Activated CD4-positive, alpha-beta T cell treated with anti-CD3 and anti-CD28 coated beads, Interleukin-10, Interleukin-2, amounts not matched to agents 100 ng/mL and 50 ng/mL, durations not matched to agents 16 hours and 8 hours (primary cell): ENCODE measurements at regions not wholly inside any gene's neighbourhood (a gene's known extent, or its start where the extent isn't known, plus 50 kb on each side); places are given as distances from the start of the nearest gene placed in this dataset.
"Not testable (repeated sequence)": the region's sequence is repeated elsewhere in the genome, so short reads cannot be mapped to it uniquely, and the experiment has no call there.

Source experiments
- DNase-seq: peaks from one replicate; pipeline ENCODE4 v3.0.0-alpha.2; 2020

DNA sequence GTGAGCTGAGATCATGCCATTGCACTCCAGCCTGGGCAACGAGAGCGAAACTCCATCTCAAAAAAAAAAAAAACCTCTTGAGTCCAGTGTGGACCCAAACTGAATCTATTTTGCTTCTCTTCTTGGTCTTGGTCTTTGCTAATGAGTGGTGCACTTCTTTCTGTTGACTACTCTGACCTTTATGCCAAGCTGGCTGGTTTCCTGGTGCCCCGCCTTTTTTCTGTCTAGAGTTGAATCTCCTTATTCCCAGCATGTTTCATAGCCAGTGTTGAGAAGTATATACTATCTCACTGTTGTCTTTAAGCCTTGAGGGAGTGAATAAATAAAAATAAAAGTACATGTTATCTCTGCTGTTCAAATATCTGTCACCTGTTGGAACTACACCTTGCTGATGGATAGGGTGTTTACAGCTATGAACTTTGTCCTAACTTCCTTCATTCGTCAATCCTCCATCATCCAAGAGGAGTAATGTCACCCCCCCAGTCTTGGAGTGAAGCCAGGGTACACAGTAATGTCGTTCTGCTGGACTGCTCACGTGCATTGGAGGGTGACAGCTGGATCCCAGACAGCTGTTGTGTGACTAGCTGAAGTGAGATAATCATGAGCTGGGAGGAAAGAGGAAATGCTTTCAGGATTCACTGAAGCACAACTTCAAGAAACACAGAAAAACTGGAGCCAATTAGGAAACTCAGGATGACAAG is 99.3 kb upstream of the PRKG2 start:
- no peak for DNase-seq

DNA sequence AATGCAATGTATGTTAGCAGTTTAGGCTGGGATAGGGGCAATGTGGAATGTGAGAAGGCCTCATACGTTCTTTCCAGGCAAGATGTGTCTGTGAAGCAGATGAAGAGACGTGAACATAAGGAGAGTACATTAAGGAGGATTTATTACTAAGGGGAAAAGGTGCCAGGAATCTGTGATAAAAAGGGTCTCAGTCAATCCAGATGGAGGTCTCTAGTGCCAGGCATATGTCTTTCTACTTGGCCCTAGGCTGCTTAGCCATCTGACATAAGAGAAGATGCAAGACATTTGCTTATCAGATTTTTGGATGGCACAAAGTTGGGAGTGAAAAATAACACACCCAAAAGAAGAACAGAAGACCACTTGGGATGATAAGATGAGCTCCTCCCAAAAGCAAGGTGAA is 93.0 kb upstream of the PRKG2 start:
- no peak for DNase-seq

GRCh38 chr4:81304871-81305270 is 89.8 kb upstream of the PRKG2 start:
- no peak for DNase-seq

- not testable (repeated sequence) for DNase-seq
Observed at GRCh38 chr4:81300352-81300751, 85.3 kb upstream of the PRKG2 start.

GRCh38 chr4:81290813-81291212 is 75.8 kb upstream of the PRKG2 start:
- no peak for DNase-seq

DNA sequence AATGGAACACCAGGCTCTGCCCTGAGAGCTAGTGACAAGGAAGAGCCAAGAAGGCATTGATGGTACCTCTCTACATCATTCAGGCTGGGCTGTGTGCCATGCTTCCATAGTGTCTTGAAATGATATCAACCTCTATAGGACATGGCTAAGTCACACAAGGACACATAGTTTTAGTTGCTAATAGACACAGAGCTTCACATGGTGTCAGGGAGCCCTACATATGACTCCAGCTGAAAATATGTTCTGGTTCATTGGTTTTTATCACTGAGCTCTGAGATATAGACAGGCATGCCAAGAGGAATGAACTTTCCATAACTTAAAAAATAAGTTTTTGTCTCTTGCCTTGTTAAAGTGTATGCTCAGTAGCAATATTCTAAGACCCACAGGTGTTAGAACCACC is 72.1 kb upstream of the PRKG2 start:
- DNase-seq: no peak

- DNase-seq: no peak
Observed at GRCh38 chr4:81282131-81282530, 67.1 kb upstream of the PRKG2 start.

DNA sequence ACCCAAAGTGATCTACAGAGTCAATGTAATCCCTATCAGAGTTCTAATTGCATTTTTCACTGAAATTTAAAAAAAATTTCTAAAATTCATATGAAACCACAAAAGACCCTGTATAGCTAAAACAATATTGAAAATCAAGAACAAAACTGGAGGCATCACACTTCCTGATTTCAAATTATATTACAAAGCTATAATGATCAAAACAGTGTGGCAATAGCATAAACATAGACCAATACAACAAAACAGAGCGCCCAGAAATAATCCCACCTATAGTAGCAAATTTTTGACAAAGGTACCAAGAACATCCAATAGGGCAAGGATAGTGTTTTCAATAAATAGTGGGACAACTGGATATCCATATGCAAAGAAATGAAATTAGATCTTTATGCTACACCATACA is 59.4 kb upstream of the PRKG2 start:
- no peak for DNase-seq

DNA sequence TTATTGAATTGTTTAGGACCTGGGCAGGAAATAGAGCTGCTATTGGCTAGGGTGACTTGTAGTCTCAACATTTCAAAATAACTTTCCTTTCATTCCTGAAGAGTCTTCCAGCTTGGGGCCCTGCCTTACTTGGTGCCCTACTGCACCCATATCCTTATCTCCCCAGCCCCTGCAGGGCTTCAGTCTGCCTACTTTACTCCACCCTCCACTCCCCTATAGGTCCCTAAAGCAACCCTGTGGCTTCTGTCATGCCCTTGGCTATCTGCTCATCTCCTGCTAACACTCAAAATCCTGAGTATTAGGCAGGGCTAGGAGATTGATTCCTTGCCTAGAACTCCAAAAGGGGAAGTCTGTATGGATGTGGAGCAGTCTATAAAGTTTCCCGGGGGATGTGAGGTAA is 57.6 kb upstream of the PRKG2 start:
- DNase-seq: no peak
